ENCODE measurements at regions not wholly inside any gene's neighbourhood (a gene's known extent, or its start where the extent isn't known, plus 50 kb on each side); places are given as distances from the start of the nearest gene placed in this dataset.

- TF ChIP-seq CTCF (IDR thresholded peaks at IDR 0.05; ENCODE audit: low read length) (no peak), EZH2phosphoT487 (IDR thresholded peaks at IDR 0.05; ENCODE audit: low read length) (no peak), EZH2 (optimal IDR thresholded peaks at IDR 0.05; ENCODE audit: low read depth, low read length) (no peak)
- Histone ChIP-seq H3K27me3 (replicated peaks; ENCODE audit: insufficient read depth, low read length) (no peaks in the 10 kb centered on the region), H3K9me2 (replicated peaks; ENCODE audit: insufficient read depth, low read length) (no peaks in the 10 kb centered on the region), H3K4me3 (ENCODE audit: low read length) (no peak overlapping the region), H3K4me1 (ENCODE audit: low read length) (no peaks in the 10 kb centered on the region), H3K9me3 (replicated peaks; ENCODE audit: insufficient read depth, low read length) (no peaks in the 10 kb centered on the region), H3K36me3 (replicated peaks; ENCODE audit: insufficient read depth, low read length) (no peaks in the 10 kb centered on the region), H3K9ac (ENCODE audit: low read length) (no peak overlapping the region), H2AFZ (ENCODE audit: low read length) (no peak overlapping the region), H3F3A (ENCODE audit: insufficient read depth, low read length) (no peaks in the 10 kb centered on the region), H4K20me1 (ENCODE audit: insufficient read depth, low read length) (no peaks in the 10 kb centered on the region), H3K27ac (ENCODE audit: low read length) (no peak overlapping the region), H3K79me2 (ENCODE audit: low read length) (no peaks in the 10 kb centered on the region), H3K4me2 (ENCODE audit: low read depth, low read length) (no peak overlapping the region)
- no peak for DNase-seq
Measured at GRCh38 chr18:75829091-75829490, 401.6 kb upstream of the SMIM21 start.

GRCh38 chr18:75828379-75828778 is 400.9 kb upstream of the SMIM21 start:
- no peak overlapping the region for H2AFZ ChIP-seq (ENCODE audit: low read length)
- H3K9me3 ChIP-seq (replicated peaks; ENCODE audit: insufficient read depth, low read length): no peaks in the 10 kb centered on the region
- no peaks in the 10 kb centered on the region for H4K20me1 ChIP-seq (ENCODE audit: insufficient read depth, low read length)
- no peaks in the 10 kb centered on the region for H3K79me2 ChIP-seq (ENCODE audit: low read length)
- H3K4me3 ChIP-seq (ENCODE audit: low read length): no peak overlapping the region
- H3K4me2 ChIP-seq (ENCODE audit: low read depth, low read length): no peak overlapping the region
- no peak overlapping the region for H3K27ac ChIP-seq (ENCODE audit: low read length)
- H3K9me2 ChIP-seq (replicated peaks; ENCODE audit: insufficient read depth, low read length): no peaks in the 10 kb centered on the region
- no peak for DNase-seq
- no peaks in the 10 kb centered on the region for H3K36me3 ChIP-seq (replicated peaks; ENCODE audit: insufficient read depth, low read length)
- no peaks in the 10 kb centered on the region for H3K27me3 ChIP-seq (replicated peaks; ENCODE audit: insufficient read depth, low read length)
- no peak overlapping the region for H3K9ac ChIP-seq (ENCODE audit: low read length)
- H3F3A ChIP-seq (ENCODE audit: insufficient read depth, low read length): no peaks in the 10 kb centered on the region
- TF ChIP-seq EZH2 (optimal IDR thresholded peaks at IDR 0.05; ENCODE audit: low read depth, low read length): no peak
- TF ChIP-seq CTCF (IDR thresholded peaks at IDR 0.05; ENCODE audit: low read length): no peak
- no peak for TF ChIP-seq EZH2phosphoT487 (IDR thresholded peaks at IDR 0.05; ENCODE audit: low read length)
- H3K4me1 ChIP-seq (ENCODE audit: low read length): no peaks in the 10 kb centered on the region

GRCh38 chr18:75827751-75828287 is 400.3 kb upstream of the SMIM21 start:
- Histone ChIP-seq H3K4me1 (ENCODE audit: low read length) (no peaks in the 10 kb centered on the region), H4K20me1 (ENCODE audit: insufficient read depth, low read length) (no peaks in the 10 kb centered on the region), H2AFZ (ENCODE audit: low read length) (no peak overlapping the region), H3K27ac (ENCODE audit: low read length) (no peak overlapping the region), H3K9me2 (replicated peaks; ENCODE audit: insufficient read depth, low read length) (no peaks in the 10 kb centered on the region), H3K9ac (ENCODE audit: low read length) (no peak overlapping the region), H3K27me3 (replicated peaks; ENCODE audit: insufficient read depth, low read length) (no peaks in the 10 kb centered on the region), H3K36me3 (replicated peaks; ENCODE audit: insufficient read depth, low read length) (no peaks in the 10 kb centered on the region), H3K9me3 (replicated peaks; ENCODE audit: insufficient read depth, low read length) (no peaks in the 10 kb centered on the region), H3K79me2 (ENCODE audit: low read length) (no peaks in the 10 kb centered on the region), H3K4me3 (ENCODE audit: low read length) (no peak overlapping the region), H3K4me2 (ENCODE audit: low read depth, low read length) (no peak overlapping the region), H3F3A (ENCODE audit: insufficient read depth, low read length) (no peaks in the 10 kb centered on the region)
- TF ChIP-seq EZH2 (optimal IDR thresholded peaks at IDR 0.05; ENCODE audit: low read depth, low read length) (no peak), EZH2phosphoT487 (IDR thresholded peaks at IDR 0.05; ENCODE audit: low read length) (no peak), CTCF (IDR thresholded peaks at IDR 0.05; ENCODE audit: low read length) (no peak)
- DNase-seq: no peak
